Vagina (tissue), 2 donors: ENCODE measurements at regions not wholly inside any gene's neighbourhood (a gene's known extent, or its start where the extent isn't known, plus 50 kb on each side); places are given as distances from the start of the nearest gene placed in this dataset.

Source experiments
- POLR2A ChIP-seq, 2 donors: fragments of 450-650 bp; IDR thresholded peaks; one replicate each; pipeline ENCODE4 v1.6.1; 2017; ENCODE audit warnings: antibody characterized with exemption in 2 of 2, mild to moderate bottlenecking in 2 of 2, moderate library complexity in 2 of 2
- POLR2AphosphoS5 ChIP-seq, 2 donors: sonication (generic); formaldehyde crosslinking; IDR thresholded peaks; one replicate each; pipeline ENCODE4 v1.9.0; 2017; ENCODE audit warnings: antibody characterized with exemption in 2 of 2, mild to moderate bottlenecking in 2 of 2, low read depth in 1 of 2; ENCODE audit not compliant: insufficient read depth in 1 of 2
- TF ChIP-seq, protein P1 (sequence below), 3 experiments: fragments of 450-650 bp in 2 of 3; fragments of 200-600 bp in 1 of 3; sonication (generic) in 1 of 3; IDR thresholded peaks; one replicate each; pipeline ENCODE4 v1.5.1; 2017 to 2019; ENCODE audit warnings: antibody characterized with exemption in 3 of 3, mild to moderate bottlenecking in 2 of 3, moderate library complexity in 2 of 3

DNA sequence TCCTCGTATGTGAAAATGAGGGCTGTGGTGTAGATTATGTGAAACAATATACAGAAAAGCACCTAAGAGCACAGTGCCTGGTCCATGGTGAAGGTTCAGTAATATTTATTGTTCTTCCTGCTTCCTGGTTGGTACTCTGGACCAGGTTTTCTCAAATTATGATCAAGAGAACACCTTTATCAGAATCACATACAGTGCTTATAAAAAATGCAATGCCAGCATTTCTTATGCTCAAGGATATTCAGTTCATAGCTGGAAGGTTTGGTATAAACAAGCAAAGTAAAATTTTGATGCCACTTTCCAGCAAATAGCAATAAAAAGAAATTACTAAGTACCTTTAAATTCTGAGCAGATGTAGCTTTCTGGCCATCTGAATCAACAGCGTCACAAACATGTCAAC is 1412.4 kb downstream of the RPA4 start:
- no peak for TF ChIP-seq POLR2A (IDR thresholded peaks at IDR 0.05)
- TF ChIP-seq, protein P1, sequence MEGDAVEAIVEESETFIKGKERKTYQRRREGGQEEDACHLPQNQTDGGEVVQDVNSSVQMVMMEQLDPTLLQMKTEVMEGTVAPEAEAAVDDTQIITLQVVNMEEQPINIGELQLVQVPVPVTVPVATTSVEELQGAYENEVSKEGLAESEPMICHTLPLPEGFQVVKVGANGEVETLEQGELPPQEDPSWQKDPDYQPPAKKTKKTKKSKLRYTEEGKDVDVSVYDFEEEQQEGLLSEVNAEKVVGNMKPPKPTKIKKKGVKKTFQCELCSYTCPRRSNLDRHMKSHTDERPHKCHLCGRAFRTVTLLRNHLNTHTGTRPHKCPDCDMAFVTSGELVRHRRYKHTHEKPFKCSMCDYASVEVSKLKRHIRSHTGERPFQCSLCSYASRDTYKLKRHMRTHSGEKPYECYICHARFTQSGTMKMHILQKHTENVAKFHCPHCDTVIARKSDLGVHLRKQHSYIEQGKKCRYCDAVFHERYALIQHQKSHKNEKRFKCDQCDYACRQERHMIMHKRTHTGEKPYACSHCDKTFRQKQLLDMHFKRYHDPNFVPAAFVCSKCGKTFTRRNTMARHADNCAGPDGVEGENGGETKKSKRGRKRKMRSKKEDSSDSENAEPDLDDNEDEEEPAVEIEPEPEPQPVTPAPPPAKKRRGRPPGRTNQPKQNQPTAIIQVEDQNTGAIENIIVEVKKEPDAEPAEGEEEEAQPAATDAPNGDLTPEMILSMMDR (IDR thresholded peaks at IDR 0.05), result no peak
- no peak for TF ChIP-seq POLR2AphosphoS5 (IDR thresholded peaks at IDR 0.05; ENCODE audit: insufficient read depth in 1 of 2, low read depth in 1 of 2)
